Keratinocyte (primary cell): ENCODE measurements at regions not wholly inside any gene's neighbourhood (a gene's known extent, or its start where the extent isn't known, plus 50 kb on each side); places are given as distances from the start of the nearest gene placed in this dataset.

ENCODE experiments used
- DNase-seq: peaks from one replicate; pipeline ENCODE4 v3.0.0-alpha.2; 2011; ENCODE audit warnings: low read depth, missing footprints, low spot score
- FAIRE-seq: peaks from 2 replicates; lab custom pipeline; 2011; peaks lifted over from hg19 to GRCh38; lab: Jason Lieb, UNC
- H2AFZ ChIP-seq: 2 replicates; pipeline ENCODE4 v1.6.0; 2012; ENCODE audit warnings: low read length, control low read depth, inconsistent platforms; ENCODE audit not compliant: control insufficient read depth
- H3K27ac ChIP-seq: 2 replicates; pipeline ENCODE4 v1.5.1; 2011; ENCODE audit warnings: low read length; ENCODE audit not compliant: control insufficient read depth, insufficient read depth
- H3K27me3 ChIP-seq: 3 replicates; pipeline ENCODE4 v1.6.0; 2011; ENCODE audit warnings: low read length; ENCODE audit not compliant: control insufficient read depth, insufficient read depth; ENCODE audit errors: extremely low read depth
- H3K36me3 ChIP-seq, 2 experiments: 2 replicates in 1 of 2; 3 replicates in 1 of 2; pipeline ENCODE4 v1.5.1; 2011; ENCODE audit warnings: low read length in 2 of 2, mild to moderate bottlenecking in 1 of 2; ENCODE audit not compliant: control insufficient read depth in 2 of 2, insufficient read depth in 2 of 2; ENCODE audit errors: extremely low read depth in 1 of 2
- H3K4me1 ChIP-seq: 3 replicates; pipeline ENCODE4 v1.5.1; 2011; ENCODE audit warnings: low read length; ENCODE audit not compliant: control insufficient read depth, insufficient read depth; ENCODE audit errors: extremely low read depth
- H3K4me2 ChIP-seq: 3 replicates; pipeline ENCODE4 v1.6.0; 2011; ENCODE audit warnings: low read depth, low read length; ENCODE audit not compliant: control insufficient read depth, insufficient read depth; ENCODE audit errors: extremely low read depth
- H3K4me3 ChIP-seq, 3 experiments: fragments of 200-600 bp in 1 of 3; sonication (generic) in 1 of 3; 2 replicates in 2 of 3; 3 replicates in 1 of 3; pipeline ENCODE4 v1.5.1; 2011 to 2016; ENCODE audit warnings: low read length in 3 of 3, mild to moderate bottlenecking in 3 of 3, control low read depth in 2 of 3, inconsistent platforms in 1 of 3, low read depth in 1 of 3, mixed read lengths in 1 of 3, mixed run types in 1 of 3, moderate library complexity in 1 of 3; ENCODE audit not compliant: control insufficient read depth in 2 of 3, insufficient read depth in 2 of 3; ENCODE audit errors: extremely low read depth in 1 of 3
- H3K79me2 ChIP-seq: 2 replicates; pipeline ENCODE4 v1.6.0; 2012; ENCODE audit warnings: low read length; ENCODE audit not compliant: control insufficient read depth, insufficient read depth
- H3K9ac ChIP-seq: 3 replicates; pipeline ENCODE4 v1.6.0; 2011; ENCODE audit warnings: low read length; ENCODE audit not compliant: control insufficient read depth, insufficient read depth; ENCODE audit errors: extremely low read depth
- H3K9me1 ChIP-seq: 3 replicates; pipeline ENCODE4 v1.6.0; 2011; ENCODE audit warnings: low read length; ENCODE audit not compliant: control insufficient read depth, insufficient read depth; ENCODE audit errors: extremely low read depth
- H3K9me3 ChIP-seq: 2 replicates; pipeline ENCODE4 v1.5.1; 2012; ENCODE audit warnings: low read depth, low read length; ENCODE audit not compliant: control insufficient read depth
- H4K20me1 ChIP-seq: 3 replicates; pipeline ENCODE4 v1.6.0; 2011; ENCODE audit warnings: low read length; ENCODE audit not compliant: control insufficient read depth, insufficient read depth; ENCODE audit errors: extremely low read depth
- EZH2 ChIP-seq: IDR thresholded peaks from one replicate; pipeline ENCODE4 v1.6.1; 2012; ENCODE audit warnings: inconsistent platforms, mild to moderate bottlenecking, low read length, moderate library complexity
- dilution Hi-C: fragments of 300-500 bp; cut with MboI; formaldehyde crosslinking; loops from one replicate; pipeline ENCODE4 v1.7.0; 2020; ENCODE audit warnings: low sequenced_read_pairs; ENCODE audit not compliant: extremely low pct_ligation_motif_present
- TF ChIP-seq, protein P1 (sequence below), 3 experiments: IDR thresholded peaks in 1 of 3; conservative IDR thresholded peaks in 1 of 3; optimal IDR thresholded peaks in 1 of 3; 2 replicates in 2 of 3; 3 replicates in 1 of 3; pipeline versions ENCODE3 to v1.5.1; 2011; ENCODE audit warnings: low read length in 3 of 3, mild to moderate bottlenecking in 3 of 3, moderate library complexity in 2 of 3, control low read depth in 1 of 3, inconsistent platforms in 1 of 3; ENCODE audit not compliant: insufficient read depth in 2 of 3; ENCODE audit errors: extremely low read depth in 1 of 3

DNA sequence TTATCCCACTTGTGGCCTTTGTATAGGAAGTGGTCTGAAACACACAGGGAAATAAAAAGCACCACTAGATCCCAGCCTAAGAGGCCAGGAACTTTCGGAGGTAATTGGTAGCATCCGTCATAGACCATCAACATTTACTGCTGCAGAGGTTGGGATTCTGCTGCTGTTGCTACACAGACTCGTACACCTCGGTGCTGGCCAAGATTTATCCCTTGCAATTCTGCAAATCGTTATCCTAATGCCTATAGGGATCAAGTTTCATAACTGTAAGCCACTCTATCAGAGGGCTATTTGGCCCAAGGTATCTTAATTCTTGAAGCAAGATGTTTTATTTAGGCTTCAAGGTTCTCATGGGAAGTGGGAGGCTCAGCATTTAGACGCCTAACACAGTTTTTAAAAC is 913.6 kb downstream of the GALC start:
- Histone ChIP-seq H3K36me3 (no peaks in the 10 kb centered on the region), H3K9ac (no peak overlapping the region), H3K4me1 (no peaks in the 10 kb centered on the region), H3K27me3 (no peaks in the 10 kb centered on the region), H3K9me3 (no peaks in the 10 kb centered on the region), H4K20me1 (no peaks in the 10 kb centered on the region), H3K79me2 (no peaks in the 10 kb centered on the region), H3K9me1 (no peaks in the 10 kb centered on the region), H3K27ac (no peak overlapping the region), H3K4me2 (no peak overlapping the region), H3K4me3 (no peak overlapping the region), H2AFZ (no peak overlapping the region)
- dilution Hi-C loops = no loop called here
- TF ChIP-seq EZH2 = no peak
- TF ChIP-seq, protein P1, sequence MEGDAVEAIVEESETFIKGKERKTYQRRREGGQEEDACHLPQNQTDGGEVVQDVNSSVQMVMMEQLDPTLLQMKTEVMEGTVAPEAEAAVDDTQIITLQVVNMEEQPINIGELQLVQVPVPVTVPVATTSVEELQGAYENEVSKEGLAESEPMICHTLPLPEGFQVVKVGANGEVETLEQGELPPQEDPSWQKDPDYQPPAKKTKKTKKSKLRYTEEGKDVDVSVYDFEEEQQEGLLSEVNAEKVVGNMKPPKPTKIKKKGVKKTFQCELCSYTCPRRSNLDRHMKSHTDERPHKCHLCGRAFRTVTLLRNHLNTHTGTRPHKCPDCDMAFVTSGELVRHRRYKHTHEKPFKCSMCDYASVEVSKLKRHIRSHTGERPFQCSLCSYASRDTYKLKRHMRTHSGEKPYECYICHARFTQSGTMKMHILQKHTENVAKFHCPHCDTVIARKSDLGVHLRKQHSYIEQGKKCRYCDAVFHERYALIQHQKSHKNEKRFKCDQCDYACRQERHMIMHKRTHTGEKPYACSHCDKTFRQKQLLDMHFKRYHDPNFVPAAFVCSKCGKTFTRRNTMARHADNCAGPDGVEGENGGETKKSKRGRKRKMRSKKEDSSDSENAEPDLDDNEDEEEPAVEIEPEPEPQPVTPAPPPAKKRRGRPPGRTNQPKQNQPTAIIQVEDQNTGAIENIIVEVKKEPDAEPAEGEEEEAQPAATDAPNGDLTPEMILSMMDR (optimal IDR thresholded peaks at IDR 0.05 in 1 of 3, IDR thresholded peaks at IDR 0.05 in 1 of 3, conservative IDR thresholded peaks at IDR 0.05 in 1 of 3; ENCODE audit: extremely low read depth in 1 of 3, insufficient read depth in 2 of 3, low read length in 3 of 3) = no peak
- DNase-seq = no peak
- FAIRE-seq = no peak

DNA sequence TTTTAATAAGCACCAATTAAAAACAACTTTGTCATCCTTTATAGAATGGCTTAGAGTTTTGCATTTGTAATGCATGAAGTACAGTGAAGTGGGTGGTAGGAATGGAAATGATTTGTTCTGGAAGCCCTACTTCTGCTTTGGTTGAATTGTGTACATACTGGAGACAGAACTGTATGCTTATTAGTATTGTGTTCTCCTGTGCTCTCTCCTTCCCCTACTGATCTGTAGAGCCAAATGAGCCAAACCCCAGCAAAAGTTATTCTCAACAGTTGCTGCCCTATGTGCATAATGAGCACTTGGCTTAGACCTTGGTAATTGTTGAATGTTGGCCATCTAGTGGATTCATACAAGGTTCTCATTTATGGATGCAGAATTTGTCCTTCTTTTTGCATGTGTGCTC is 916.1 kb downstream of the GALC start:
- FAIRE-seq = no peak
- H3K27ac ChIP-seq = no peak overlapping the region
- no peaks in the 10 kb centered on the region for H3K36me3 ChIP-seq
- H3K4me1 ChIP-seq = no peaks in the 10 kb centered on the region
- no peak for DNase-seq
- no peak overlapping the region for H2AFZ ChIP-seq
- no peaks in the 10 kb centered on the region for H3K79me2 ChIP-seq
- no peak overlapping the region for H3K4me3 ChIP-seq
- H3K9ac ChIP-seq = no peak overlapping the region
- TF ChIP-seq, protein P1 (optimal IDR thresholded peaks at IDR 0.05 in 1 of 3, IDR thresholded peaks at IDR 0.05 in 1 of 3, conservative IDR thresholded peaks at IDR 0.05 in 1 of 3; ENCODE audit: extremely low read depth in 1 of 3, insufficient read depth in 2 of 3, low read length in 3 of 3) = no peak
- no peak for TF ChIP-seq EZH2
- H4K20me1 ChIP-seq = no peaks in the 10 kb centered on the region
- dilution Hi-C loops = no loop called here
- no peaks in the 10 kb centered on the region for H3K27me3 ChIP-seq
- H3K9me1 ChIP-seq = no peaks in the 10 kb centered on the region
- H3K9me3 ChIP-seq = no peaks in the 10 kb centered on the region
- H3K4me2 ChIP-seq = no peak overlapping the region
